GM19395 (cell line): ENCODE measurements at regions not wholly inside any gene's neighbourhood (a gene's known extent, or its start where the extent isn't known, plus 50 kb on each side); places are given as distances from the start of the nearest gene placed in this dataset.
A peak's percentile ranks its signal among the peaks of the same experiment; 100 is the strongest.
"Not testable (repeated sequence)": the region's sequence is repeated elsewhere in the genome, so short reads cannot be mapped to it uniquely, and the experiment has no call there.

ENCODE experiments used
- ATAC-seq: cut with Tn5 transposase; IDR thresholded peaks from one replicate; pipeline ENCODE4 v1.9.1; 2021; ENCODE audit warnings: mild to moderate bottlenecking, moderate library complexity; ENCODE audit not compliant: unreplicated experiment

DNA sequence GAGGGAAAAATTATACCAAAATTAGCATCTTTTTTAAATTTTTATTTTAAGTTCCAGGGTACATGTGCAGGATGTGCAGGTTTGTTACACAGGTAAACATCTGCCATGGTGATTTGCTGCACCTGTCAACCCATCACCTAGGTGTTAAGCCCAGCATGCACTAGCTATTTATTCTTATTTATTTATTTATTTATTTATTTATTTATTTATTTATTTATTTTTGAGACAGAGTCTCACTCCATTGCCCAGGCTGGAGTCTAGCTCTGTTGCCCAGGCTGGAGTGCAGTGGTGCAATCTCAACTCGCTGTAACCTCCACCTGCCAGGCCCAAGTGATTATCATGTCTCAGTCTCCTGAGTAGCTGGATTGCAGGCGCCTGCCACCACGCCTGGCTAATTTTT is 137.7 kb upstream of the NEBL start:
- not testable (repeated sequence) for ATAC-seq

DNA sequence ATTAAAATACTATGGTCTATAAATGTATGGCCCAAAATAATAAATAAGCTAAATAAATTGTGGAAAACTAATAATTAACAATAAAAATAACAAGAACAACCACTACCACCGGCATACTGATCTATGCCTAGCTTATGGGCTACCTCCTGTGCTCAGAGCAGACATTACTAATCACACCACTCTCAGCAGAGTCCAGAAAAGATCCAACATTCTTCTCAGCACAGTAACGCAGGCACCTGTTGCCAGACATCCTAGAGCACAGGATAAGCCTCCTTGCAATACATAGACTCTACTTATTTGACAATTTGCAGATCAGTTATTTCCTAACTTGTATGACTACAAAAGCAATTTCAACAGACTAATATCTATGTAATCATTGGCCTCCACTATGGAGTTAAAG is 137.1 kb upstream of the NEBL start:
- ATAC-seq, result no peak

- ATAC-seq, result no peak
Measured at GRCh38 chr10:21032587-21033319, 135.6 kb upstream of the NEBL start.

- no peak for ATAC-seq
Measured at GRCh38 chr10:21031232-21031795, 134.2 kb upstream of the NEBL start.

GRCh38 chr10:21030091-21030490 is 133.0 kb upstream of the NEBL start:
- no peak for ATAC-seq

GRCh38 chr10:21022821-21023220 is 125.7 kb upstream of the NEBL start:
- ATAC-seq, result no peak

DNA sequence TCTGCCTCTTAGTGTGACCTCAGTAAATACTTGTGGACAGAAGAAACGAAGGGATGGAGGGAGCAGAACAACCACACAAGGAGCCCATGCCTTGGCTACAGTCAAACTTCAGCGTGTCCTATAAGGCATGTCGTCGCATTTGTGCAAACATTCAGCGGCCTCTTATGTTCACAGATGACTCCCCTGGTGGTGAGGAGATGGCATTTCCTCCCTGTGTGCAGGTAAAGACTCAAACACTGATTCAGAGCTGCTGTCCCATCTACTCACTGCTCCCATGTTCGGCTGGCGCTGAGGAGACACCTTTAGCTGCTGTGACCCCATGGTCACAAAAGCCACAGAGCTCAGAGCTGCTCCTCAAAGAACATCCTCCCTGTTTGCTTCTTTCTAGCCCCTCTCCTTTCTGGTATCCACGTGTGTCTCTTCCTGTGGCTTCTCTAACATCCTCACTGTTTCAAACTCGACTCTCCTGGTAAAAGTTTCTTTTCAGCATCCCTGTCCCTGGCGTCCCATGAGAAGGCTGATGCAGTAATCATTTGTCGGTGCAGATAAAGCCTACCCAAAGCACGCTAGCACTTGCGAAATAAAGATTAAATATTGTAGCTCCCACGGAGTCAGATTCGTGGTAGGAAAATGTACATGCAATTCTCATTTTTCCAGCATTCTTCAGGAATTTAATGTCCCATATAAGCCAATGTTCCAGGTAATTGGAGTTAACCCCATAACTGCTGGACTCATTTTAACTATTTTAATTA is 124.9 kb upstream of the NEBL start:
- ATAC-seq, result no peak

DNA sequence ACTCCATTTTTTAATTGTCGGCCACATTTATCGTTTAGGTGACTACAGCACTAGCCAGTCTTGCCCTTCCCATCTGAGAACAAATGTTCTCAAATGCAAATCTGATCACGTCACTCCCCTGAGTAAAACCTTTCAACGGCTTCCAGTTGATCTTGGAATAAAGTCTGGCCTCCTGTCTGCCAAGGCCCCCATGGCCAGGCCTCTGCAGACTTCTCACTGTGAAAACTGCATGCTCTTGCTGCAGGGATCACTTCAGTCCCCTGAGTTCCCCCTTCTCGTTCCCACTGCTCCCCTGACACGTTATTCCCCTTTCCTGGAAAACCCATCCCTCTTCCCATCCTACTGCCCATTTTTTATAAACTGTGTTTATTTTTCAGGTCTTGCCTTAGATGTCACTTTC is 124.1 kb upstream of the NEBL start:
- ATAC-seq, result no peak

GRCh38 chr10:21020545-21020944 is 123.4 kb upstream of the NEBL start:
- peak; percentile 85 for ATAC-seq

DNA sequence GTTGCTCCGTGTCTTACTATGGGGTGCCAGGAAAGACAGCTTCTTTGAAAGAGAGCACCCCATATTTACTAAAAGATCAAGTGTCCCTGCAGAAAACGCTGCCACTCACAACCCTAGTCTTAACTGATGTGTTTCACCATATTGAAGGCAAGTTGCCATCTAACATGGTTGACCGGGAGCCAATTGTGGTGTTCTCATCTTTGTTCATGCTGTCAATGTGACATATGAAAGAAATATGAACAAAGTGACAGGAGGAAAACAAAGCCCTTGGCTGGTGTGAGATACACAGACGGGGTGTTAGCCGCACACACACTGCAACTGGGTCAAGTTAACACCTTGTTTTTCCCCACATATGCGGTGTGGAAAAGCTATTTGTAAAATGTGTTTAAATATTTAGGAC is 122.3 kb upstream of the NEBL start:
- ATAC-seq, result no peak

DNA sequence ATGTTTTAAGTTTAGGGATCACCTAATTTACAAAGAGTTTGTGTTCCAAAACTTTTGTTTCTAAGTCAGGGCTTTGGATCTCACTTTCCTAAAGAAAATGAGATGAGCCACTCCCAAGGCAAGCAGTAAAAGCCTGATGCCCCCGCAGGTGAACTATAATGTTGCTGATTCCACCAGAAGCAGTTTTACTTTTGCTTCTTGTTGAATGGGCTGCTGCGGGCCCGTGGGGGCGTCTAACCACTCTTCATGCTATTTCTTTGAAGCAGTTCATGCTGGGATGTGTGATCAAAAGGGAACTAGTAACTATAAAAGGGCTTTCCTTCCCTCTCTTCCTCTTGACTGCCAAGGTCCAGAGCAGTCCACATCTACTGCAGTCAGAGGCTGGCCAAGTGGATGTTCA is 118.7 kb upstream of the NEBL start:
- ATAC-seq, result no peak

DNA sequence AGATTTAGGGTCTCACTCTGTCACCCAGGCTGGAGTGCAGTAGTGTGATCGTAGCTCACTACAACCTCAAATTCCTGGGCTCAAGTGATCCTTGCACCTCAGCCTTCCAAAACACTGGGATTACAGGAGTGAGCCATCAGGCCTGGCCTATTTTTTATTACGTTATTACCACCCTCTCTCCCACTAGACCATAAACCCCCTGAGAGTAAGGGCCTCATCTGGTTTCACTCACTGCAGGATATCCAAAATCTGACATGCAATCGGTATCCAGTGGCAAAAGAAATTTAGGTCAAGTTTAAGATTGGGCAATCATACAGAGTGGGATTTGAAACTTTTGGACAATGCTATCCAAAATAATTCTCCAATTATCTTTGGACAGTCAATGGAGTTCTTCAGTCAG is 117.0 kb upstream of the NEBL start:
- ATAC-seq, result no peak

DNA sequence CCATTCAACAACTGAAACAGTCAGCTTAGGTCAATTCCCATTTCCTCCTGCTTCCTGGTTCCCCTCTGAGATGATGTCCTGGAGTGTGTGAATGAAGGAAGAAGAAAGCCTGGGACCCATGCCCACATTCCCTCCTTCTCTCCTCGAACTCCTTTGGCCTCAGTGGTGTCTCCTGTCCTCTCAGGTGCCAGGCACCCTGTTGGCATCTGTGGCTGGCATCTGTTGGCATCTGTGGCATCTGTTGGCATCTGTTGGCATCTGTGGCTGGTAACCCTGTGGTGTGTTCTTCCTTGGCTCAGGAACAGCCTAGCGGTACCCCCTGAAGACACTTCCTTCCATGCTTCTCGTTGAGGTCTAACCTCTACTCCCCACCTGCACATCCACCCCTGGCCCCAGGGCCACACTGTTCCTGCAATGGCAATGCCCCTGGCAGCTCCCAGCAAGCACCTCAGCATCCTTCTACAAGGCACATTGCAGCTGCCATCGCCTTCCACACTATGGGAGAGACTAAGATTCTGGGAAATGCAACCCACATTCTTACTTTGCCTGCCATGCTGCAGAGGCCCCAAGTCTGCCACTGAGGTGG is 114.4 kb upstream of the NEBL start:
- ATAC-seq, result no peak

DNA sequence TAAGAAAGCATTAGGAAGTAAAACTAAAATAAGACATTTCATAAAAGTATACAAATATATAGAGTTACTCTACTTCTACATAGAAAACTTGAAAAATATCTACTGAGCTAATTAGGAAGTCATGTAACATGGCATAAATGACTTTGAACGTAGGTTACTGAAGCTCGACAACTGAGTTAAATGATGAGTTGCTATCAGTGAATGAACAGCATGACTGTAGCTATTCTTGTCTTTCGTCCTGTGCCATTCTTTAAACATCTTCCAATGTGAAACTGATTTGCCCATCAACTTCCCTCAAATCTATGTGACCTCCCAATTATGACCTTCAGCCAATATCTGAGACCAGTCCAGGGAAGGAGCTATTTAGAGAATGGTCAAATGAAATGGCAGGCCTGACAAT is 113.5 kb upstream of the NEBL start:
- ATAC-seq, result no peak

GRCh38 chr10:21003240-21003822 is 106.2 kb upstream of the NEBL start:
- ATAC-seq, result no peak

GRCh38 chr10:21002091-21002878 is 105.2 kb upstream of the NEBL start:
- no peak for ATAC-seq

- no peak for ATAC-seq
Measured at GRCh38 chr10:20999699-21000098, 102.6 kb upstream of the NEBL start.

DNA sequence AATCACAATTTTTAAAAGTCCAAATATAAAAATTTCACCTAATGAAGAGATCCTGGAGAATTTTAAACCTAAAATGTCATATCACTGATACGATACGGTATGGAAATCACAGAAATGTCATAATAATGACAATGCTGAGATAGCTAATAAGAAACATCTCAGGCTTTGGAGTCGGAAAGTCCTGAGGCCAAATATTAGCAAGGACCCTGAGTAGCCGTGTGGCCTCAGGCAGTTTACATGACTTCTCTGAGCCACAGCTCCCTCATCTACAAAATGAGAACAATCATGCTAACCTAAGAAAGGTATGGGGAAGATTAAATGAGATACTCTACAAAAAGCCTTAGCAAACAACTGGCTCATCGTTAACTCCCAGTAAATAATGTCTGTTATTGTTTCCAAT is 100.9 kb upstream of the NEBL start:
- no peak for ATAC-seq

GRCh38 chr10:20995123-20995987 is 98.2 kb upstream of the NEBL start:
- no peak for ATAC-seq
